GM19438 (cell line): ENCODE measurements at regions not wholly inside any gene's neighbourhood (a gene's known extent, or its start where the extent isn't known, plus 50 kb on each side); places are given as distances from the start of the nearest gene placed in this dataset.

Experiments
- ATAC-seq: cut with Tn5 transposase; IDR thresholded peaks from one replicate; pipeline ENCODE4 v1.9.1; 2021; ENCODE audit warnings: low read depth; ENCODE audit not compliant: unreplicated experiment

DNA sequence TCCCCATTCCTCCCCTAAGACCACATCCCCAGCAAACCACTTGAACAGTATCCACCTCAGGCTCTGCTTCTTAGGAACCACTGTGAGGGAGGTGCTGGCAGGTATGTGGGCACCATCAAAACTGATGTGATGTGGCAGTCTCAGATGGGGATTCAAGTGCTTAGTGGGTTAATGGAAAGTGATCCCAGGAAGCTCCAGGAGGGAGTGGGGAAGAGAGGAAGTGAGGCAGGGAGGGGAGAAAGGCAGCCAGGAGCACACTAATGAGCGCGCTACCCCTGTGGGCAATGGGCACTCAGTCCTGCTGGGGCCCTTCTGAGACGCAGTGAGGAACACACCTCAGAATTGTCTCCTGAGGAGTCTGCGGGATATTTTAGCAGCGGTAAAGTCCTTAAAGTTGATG is 263.1 kb upstream of the MOCS1 start:
- no peak for ATAC-seq

DNA sequence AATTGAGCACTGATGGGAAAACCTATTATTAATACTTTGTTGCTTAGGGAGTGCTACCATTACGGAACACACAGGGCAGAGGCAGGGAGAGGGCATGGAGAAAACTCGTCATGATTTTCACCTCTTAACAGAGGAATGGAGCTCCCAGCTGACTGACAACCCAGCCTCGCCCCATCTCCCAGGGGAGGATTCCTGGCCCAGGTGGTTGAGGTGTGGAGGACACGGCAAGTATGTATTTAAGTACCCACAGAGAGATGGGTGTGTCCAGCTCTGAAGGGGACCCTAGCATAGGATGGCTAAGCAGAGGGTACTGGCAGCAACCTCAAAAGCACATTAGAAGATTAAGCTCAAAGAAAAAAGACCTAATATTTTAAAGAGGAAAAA is 261.9 kb upstream of the MOCS1 start:
- no peak for ATAC-seq

DNA sequence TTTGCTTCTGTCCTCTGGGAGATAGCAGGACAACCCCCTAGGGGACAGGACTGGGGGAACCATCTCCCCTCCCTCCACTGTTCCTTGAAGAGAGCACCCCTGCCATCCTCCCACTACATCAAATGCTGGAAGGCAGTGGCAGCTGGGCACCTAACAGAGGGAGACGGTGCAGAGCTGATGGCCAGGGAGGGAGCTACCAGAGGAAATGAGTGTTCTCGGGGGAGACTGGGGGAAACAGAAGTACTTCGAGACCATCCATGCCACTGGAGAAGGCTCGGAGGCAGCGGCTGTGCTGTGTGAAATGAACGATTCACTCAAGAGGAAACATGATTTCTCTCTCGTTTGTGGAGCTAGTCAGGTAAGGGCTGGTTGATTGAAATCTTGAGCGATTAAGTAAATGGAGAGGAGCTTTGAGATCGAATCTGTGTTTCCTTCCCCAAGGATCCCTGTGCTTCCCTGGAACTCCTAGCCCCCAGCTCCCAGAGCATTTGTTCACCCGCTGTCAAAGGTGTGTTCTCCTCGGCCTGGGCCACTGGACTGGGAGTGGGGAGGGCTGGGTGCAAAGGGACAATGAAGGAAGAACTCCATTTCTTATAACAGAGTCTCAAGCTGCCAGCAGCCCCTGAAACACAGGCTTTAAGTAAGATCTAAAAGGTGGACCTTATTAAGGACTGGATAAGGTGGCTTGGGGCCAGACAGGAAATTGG is 261.3 kb upstream of the MOCS1 start:
- no peak for ATAC-seq

DNA sequence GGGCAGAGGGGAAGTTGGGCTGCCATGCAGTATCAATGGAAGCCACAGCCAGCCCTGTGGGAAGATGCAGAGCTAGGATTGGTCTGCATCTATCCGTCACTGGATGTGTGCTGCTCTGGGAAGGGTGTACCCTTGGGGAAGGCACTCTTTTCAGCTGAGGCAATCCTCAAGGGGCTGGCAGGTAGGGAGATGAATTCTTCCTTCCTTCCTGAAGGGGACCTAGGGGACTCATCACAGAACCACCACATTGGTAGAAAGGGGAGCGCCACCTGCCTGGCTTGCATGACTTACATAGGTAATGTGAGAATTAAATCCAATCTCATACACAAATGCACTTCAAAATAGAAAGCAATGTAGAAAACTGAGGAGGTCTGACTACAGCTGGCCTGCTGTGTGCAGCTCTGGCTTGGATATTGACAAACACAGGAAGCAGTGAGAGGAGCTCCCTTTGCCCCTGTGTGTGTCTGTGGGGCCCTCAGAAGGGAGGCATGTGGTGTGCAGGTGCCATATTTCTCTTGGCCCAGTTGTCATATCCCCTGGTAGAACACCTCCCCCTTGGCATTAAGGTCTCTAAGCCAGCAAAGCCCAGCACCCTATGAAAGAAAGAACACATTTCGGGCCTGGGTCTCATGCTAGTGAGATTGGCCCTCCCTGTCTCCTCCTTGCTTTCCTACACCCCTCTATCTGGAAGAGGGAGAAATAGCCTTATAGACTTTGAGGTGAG is 260.3 kb upstream of the MOCS1 start:
- ATAC-seq: no peak

- no peak for ATAC-seq
Measured at GRCh38 chr6:40192516-40192915, 258.3 kb upstream of the MOCS1 start.

DNA sequence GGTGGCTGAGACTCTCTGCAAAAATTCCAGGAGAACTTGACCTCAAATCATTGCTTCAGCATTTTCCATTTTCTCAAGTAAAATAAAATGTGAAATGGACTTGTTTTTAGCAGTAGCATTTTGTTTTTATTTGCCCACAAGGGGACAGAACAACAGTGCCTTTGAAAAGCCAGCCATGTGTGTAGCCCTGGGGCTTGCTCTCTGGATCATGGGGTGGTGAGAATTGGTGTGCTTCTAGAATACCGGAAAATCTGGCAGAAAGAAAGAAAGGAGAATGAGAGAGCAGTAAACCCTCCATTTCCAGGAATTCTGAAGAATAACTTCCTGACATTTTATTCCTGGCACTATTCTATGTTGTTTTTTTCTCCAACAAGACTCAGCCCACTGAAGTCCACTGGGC is 254.7 kb upstream of the MOCS1 start:
- ATAC-seq: no peak

GRCh38 chr6:40187535-40188144 is 253.4 kb upstream of the MOCS1 start:
- ATAC-seq: no peak

GRCh38 chr6:40185486-40185885 is 251.2 kb upstream of the MOCS1 start:
- ATAC-seq: no peak

DNA sequence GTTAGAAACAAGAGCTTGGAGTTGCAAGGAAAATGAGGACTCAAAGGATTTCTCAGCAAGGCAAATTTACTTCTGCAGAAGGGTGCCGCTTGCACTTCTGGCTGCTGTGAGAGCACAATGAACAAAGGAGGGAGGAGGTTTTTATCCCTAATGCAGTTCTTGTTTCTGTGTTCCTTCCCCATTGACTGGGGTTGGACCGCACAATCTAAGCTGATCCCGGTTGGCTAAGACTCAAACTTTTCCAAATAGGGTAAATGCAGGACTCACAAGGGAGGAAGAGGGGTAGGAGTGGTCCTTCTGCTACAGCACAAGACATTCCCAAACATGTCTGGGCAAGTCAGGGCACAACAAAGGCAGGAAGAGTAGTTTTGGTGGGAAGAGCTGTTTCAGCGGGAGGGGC is 249.6 kb upstream of the MOCS1 start:
- ATAC-seq: no peak

DNA sequence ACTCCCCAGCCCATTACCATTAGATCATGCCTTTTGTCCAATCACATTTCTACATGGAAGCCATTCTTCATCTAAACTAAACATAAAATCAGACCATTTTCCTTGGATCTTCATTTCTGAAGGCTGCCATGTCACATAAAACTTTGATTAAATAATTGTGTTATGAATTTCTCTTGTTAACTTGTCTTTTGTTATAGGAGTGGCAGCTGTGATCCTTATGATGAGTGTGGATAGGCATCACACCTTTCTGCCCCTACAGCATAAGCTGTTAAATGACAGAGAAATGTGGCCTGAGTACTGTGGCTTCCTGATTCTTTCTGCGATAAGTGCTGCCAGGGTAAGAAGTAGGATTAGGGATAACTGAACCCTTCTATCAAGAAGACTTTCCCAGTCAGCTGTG is 247.1 kb upstream of the MOCS1 start:
- no peak for ATAC-seq

DNA sequence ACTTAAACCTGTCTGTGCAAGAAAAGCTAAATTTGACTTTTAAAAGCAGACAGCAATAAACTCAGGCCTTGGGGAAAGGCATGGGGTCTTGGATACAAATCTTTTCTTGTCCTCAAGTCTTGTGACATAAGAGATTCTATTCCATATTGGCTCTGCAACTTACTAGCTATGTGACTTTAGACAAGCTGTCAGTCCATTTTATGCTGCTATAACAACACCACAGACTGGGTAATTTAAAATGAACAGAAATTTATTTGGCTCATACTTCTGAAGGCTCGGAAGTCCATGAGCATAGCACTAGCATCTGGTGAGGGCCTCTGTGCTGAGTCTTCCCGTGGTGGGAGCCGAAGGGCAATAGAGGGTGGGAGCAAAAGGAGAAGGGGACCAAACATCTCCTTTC is 246.0 kb upstream of the MOCS1 start:
- ATAC-seq: no peak

DNA sequence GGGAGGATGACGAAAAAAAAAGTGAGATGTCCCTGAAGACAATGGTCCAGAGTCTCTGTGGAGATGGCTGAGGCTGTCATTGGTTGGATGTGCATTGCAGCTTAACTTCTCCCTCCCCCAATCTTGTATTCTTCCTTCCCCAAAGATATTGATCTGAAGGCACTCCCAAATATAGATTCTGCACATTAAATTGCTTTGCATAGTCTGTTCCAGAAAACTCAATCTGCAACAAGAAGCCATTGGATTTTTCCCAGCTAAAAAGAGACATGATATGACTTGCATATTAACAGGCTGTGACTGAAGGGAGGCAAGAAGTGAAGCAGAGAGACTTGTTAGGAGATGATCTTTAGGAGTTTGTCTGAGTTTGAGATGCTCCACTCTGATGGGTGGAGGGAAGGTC is 245.2 kb upstream of the MOCS1 start:
- ATAC-seq: no peak

GRCh38 chr6:40177598-40177997 is 243.3 kb upstream of the MOCS1 start:
- ATAC-seq: no peak

DNA sequence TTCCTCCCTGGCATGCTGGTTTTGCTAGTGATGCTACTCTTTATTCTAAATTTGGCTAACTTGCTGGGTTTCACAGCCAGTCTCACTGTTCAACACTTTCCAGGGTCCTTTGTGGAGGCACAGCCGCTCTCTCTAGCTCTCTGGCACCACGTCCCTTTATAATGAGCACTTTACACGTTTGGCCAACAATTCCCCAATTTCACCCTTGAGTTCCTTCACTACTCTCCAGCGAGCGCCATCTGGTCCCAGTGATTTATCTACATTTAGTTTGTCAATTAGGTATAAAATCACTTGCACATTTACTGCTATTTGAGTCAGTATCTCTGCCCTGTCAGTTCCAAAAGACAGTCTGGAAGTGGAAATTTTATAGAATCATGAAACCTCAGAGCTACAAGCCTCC is 241.9 kb upstream of the MOCS1 start:
- no peak for ATAC-seq

DNA sequence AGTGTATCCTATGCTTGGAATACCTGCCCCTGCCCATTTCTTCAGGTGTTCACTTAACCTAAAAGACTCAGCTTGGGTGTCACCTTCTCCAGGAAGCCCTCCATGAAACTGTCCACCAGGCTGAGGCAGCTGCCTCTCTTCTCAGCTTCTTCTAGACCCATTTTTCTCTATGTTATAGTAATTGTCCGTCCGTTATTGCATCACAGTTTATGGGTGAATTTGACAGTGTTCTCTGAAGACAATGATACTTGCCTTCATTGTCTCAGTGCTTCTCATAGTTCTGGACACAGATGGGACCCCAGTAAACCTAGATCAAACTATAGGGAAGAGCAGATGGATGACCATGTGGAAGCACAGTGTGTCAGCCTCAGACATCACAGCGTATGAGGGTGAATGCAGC is 238.0 kb upstream of the MOCS1 start:
- no peak for ATAC-seq

DNA sequence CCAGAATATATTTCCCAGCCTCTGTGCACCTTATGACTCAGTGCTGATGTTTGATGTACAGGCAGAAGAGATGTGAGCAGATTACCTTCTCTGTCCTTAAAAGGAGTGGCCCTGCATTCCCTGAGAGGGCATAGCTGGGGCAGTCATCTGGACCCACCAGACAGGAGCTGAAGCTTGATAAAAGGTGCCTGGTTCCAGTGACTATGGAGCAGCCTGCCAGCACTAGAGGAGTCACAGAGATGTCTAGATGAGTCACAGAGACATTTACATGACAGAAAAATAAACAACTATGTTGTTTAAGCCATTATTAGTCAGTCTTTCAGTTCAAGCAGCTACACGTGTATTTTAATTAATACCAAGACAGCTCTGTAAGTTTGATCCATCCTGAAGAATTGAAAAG is 237.1 kb upstream of the MOCS1 start:
- no peak for ATAC-seq

DNA sequence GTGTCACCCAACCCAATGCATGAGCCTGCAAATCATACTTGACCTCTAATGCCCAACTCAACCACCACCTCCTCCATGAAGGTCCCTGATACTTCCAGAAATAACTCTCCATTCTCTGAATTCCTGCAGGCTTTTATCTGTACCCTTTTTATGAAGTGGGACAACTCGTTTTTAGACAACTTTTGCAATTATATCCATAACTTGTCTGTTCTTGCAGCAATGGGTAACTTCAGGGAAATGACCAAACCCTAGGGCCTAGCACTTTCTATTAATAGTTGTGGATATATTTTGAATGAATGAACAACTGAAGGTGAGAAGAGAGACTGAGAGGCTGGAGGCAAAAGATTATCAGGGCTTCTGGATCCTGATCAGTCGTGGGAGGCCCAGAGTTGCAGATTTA is 236.6 kb upstream of the MOCS1 start:
- no peak for ATAC-seq

DNA sequence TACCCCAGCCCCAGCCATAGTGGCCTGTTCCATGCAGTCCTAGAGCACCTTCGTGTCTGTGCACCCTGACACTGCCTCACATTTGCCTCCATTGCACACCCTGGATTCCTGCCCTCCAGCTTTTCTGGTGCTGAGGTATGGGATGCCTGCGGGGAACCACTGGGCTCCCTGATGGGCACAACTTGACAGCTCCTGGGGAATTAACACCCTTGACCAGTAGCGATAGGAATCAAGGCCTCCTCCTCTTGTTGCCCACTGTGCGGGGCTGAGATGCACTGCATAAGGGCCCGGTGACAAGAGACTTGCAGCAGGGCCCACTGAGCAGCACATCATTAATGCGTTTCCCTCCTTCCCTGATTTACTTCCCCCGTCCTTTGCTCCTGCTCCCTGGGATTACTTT is 235.6 kb upstream of the MOCS1 start:
- no peak for ATAC-seq

- no peak for ATAC-seq
Measured at GRCh38 chr6:40166963-40167362, 232.7 kb upstream of the MOCS1 start.

DNA sequence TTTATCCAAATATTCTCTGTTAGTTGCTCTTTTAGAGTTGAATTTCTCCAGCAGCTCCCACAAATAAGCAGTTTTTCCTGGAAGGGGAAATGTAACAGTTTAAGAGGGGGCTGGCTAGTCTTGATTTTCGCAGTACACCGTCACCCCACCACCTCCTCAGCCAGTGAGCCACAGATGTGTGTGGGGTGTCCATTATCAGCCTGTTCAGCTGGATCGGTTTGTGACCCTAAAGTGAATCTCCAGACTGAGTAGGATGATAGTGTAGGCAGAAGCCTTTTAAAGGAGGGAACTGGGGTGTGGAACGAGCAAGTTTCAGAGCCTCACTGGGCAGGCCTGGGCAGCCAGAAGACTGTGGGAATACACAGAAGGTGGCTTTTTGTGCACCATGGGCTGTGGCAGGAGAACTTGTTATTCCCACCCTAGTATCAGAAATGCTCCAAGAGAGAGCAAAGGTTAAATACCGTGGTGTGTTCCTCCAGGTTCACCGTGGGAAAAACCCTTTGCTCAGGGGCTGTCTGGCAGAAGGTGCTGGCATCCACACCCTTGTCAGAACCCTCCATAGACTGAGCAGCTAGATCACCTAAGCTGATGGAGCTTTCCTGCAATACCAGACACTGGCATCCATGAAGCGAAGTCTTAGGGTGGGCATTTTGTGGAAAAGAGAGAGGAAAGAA is 230.9 kb upstream of the MOCS1 start:
- no peak for ATAC-seq

DNA sequence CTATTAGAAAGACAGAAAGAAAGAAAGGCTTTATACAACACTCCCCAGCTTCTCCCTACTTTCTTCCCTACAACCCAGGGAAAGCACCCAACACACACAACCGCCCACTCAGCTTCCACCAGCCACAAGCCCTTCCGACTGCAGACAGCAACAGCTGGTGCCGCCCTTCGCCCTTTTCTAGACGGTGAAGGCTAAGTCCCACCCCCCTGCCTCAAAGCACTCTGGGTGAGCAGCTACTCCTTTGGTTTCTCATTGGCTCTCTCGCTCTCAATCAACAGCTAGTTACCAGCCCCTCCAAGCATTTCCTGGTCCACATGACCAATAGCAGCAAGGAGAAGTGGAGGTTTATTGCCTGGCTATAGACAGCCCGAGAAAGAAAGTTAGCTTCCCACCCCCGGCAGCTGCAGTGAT is 230.1 kb upstream of the MOCS1 start:
- ATAC-seq: no peak

DNA sequence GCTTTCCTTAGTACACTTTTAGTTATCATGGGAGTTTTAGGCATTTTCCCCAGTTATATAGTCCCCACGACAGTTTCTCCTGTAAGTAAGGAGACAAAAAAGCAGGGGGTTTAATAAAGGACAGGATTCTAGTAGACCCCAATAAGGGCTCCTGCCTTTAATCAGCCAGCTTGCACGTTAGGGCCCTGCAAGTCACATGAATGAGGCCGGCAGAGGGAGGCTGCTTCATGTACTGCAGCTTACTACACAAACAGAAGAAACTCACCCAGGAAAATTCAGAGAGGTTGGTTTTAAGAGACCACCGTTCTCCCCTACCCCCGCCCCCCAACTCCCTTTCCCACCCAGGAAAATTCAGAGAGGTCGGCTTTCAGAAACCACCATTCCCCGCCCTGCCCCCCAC is 229.7 kb upstream of the MOCS1 start:
- ATAC-seq: no peak
